ENCODE measurements at regions not wholly inside any gene's neighbourhood (a gene's known extent, or its start where the extent isn't known, plus 50 kb on each side); places are given as distances from the start of the nearest gene placed in this dataset.

DNA sequence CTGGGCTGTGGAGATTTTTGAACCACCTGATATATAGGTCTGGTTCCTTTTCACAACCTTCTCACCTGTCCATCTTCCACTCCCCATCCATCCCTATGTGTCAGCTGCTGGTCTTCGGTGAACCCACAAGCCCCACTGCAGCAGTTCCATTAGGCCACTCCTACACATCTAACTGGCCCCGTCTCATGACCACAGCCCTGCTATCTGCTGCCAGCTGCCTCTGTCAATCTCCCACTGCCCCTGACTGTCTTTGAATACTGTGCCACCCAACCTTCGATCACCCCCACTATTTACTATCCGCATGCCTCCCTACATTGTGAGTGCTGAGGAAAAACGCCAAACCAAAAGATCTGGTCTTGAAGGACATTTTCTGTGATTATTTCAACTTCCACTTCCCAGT lies 795.4 kb downstream of the IGSF11 start:
- no peak overlapping the region for H2AFZ ChIP-seq (ENCODE audit: low read depth, low read length)
- H3K4me1 ChIP-seq (replicated peaks in 1 of 2; ENCODE audit: control insufficient read depth in 2 of 2, insufficient read depth in 2 of 2, low read length in 2 of 2), result no peaks in the 10 kb centered on the region
- WGBS (ENCODE audit: insufficient coverage, low coverage, missing lambda C conversion rate), result 0% methylated on average over 2 of the region's 5 CpGs
- no peaks in the 10 kb centered on the region for H3K79me2 ChIP-seq (ENCODE audit: control insufficient read depth, insufficient read depth, low read length)
- H3K27ac ChIP-seq (ENCODE audit: extremely low read depth, low read depth, low read length), result no peak overlapping the region
- POLR2A ChIA-PET, result no interaction called here
- no peaks in the 10 kb centered on the region for H3K9me3 ChIP-seq (replicated peaks; ENCODE audit: control insufficient read depth, insufficient read depth, low read depth, low read length)
- CTCF ChIA-PET (ENCODE audit: low intra/inter-chr PET ratio), result no interaction called here
- H3K9ac ChIP-seq (ENCODE audit: insufficient read depth in 1 of 2, low read depth in 2 of 2, low read length in 2 of 2), result no peak overlapping the region
- no TSS peak for BruUV-seq (replicated peaks)
- ATAC-seq (no peak), DNase-seq (ENCODE audit: extremely low read depth in 1 of 4, low spot score in 3 of 4) (no peak), FAIRE-seq (no peak)
- H3K36me3 ChIP-seq (ENCODE audit: control insufficient read depth, insufficient read depth, low read length), result no peaks in the 10 kb centered on the region
- H3K27me3 ChIP-seq (ENCODE audit: control insufficient read depth in 2 of 2, insufficient read depth in 2 of 2, low read length in 2 of 2), result no peaks in the 10 kb centered on the region
- intact Hi-C loops (cut with micrococcal nuclease), result no loop called here
- H4K20me1 ChIP-seq (replicated peaks; ENCODE audit: control insufficient read depth, insufficient read depth, low read length), result no peaks in the 10 kb centered on the region
- H3K4me2 ChIP-seq (ENCODE audit: insufficient read depth, low read length), result no peak overlapping the region
- H3K4me3 ChIP-seq, result no peak overlapping the region
- no peaks in the 10 kb centered on the region for H3K9me1 ChIP-seq (ENCODE audit: control insufficient read depth, insufficient read depth, low read length)
- in situ Hi-C loops (cut with MboI), result no loop called here
- no peak for TF ChIP-seq ZFPM2 (CRISPR knock-in tag; IDR thresholded peaks at IDR 0.05)
- no peak for TF ChIP-seq RBM22 (IDR thresholded peaks at IDR 0.05; ENCODE audit: low read depth, low read length, poor library complexity, severe bottlenecking)

DNA sequence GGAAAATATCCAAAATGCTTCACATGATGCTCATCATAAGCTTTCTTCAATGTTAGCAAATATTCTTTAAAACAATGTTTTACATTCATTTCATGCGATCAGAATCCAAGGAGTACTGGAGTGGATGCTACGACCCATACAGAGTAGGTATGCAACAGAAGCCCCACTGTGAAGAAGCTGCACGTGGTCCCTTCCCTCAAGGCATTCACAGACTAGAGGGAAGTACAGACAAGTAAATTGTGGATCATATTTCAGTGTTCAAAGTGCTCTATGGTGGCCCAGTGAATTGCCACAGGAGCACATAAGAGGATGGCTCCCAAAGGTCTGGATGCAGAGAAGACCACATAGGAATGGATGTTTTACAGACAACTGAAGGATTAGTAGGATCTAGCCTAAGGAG lies 789.9 kb downstream of the IGSF11 start:
- POLR2A ChIA-PET, result no interaction called here
- Histone ChIP-seq H4K20me1 (replicated peaks; ENCODE audit: control insufficient read depth, insufficient read depth, low read length) (no peaks in the 10 kb centered on the region), H3K9ac (ENCODE audit: insufficient read depth in 1 of 2, low read depth in 2 of 2, low read length in 2 of 2) (no peak overlapping the region), H3K4me2 (ENCODE audit: insufficient read depth, low read length) (no peak overlapping the region), H3K9me1 (ENCODE audit: control insufficient read depth, insufficient read depth, low read length) (no peaks in the 10 kb centered on the region), H2AFZ (ENCODE audit: low read depth, low read length) (no peak overlapping the region), H3K79me2 (ENCODE audit: control insufficient read depth, insufficient read depth, low read length) (no peaks in the 10 kb centered on the region), H3K4me3 (no peak overlapping the region), H3K9me3 (replicated peaks; ENCODE audit: control insufficient read depth, insufficient read depth, low read depth, low read length) (no peaks in the 10 kb centered on the region), H3K36me3 (ENCODE audit: control insufficient read depth, insufficient read depth, low read length) (no peaks in the 10 kb centered on the region), H3K27me3 (ENCODE audit: control insufficient read depth in 2 of 2, insufficient read depth in 2 of 2, low read length in 2 of 2) (no peaks in the 10 kb centered on the region), H3K27ac (ENCODE audit: extremely low read depth, low read depth, low read length) (no peak overlapping the region), H3K4me1 (replicated peaks in 1 of 2; ENCODE audit: control insufficient read depth in 2 of 2, insufficient read depth in 2 of 2, low read length in 2 of 2) (no peaks in the 10 kb centered on the region)
- ATAC-seq (no peak), DNase-seq (ENCODE audit: extremely low read depth in 1 of 4, low spot score in 3 of 4) (no peak), FAIRE-seq (no peak)
- BruUV-seq (replicated peaks), result no TSS peak
- intact Hi-C loops (cut with micrococcal nuclease), result no loop called here
- CTCF ChIA-PET (ENCODE audit: low intra/inter-chr PET ratio), result no interaction called here
- 0% methylated on average over 3 of the region's 3 CpGs for WGBS (ENCODE audit: insufficient coverage, low coverage, missing lambda C conversion rate)
- in situ Hi-C loops (cut with MboI), result no loop called here
- TF ChIP-seq, protein P1, sequence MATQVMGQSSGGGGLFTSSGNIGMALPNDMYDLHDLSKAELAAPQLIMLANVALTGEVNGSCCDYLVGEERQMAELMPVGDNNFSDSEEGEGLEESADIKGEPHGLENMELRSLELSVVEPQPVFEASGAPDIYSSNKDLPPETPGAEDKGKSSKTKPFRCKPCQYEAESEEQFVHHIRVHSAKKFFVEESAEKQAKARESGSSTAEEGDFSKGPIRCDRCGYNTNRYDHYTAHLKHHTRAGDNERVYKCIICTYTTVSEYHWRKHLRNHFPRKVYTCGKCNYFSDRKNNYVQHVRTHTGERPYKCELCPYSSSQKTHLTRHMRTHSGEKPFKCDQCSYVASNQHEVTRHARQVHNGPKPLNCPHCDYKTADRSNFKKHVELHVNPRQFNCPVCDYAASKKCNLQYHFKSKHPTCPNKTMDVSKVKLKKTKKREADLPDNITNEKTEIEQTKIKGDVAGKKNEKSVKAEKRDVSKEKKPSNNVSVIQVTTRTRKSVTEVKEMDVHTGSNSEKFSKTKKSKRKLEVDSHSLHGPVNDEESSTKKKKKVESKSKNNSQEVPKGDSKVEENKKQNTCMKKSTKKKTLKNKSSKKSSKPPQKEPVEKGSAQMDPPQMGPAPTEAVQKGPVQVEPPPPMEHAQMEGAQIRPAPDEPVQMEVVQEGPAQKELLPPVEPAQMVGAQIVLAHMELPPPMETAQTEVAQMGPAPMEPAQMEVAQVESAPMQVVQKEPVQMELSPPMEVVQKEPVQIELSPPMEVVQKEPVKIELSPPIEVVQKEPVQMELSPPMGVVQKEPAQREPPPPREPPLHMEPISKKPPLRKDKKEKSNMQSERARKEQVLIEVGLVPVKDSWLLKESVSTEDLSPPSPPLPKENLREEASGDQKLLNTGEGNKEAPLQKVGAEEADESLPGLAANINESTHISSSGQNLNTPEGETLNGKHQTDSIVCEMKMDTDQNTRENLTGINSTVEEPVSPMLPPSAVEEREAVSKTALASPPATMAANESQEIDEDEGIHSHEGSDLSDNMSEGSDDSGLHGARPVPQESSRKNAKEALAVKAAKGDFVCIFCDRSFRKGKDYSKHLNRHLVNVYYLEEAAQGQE (IDR thresholded peaks at IDR 0.05; ENCODE audit: borderline replicate concordance), result no peak
- TF ChIP-seq, protein P1 (CRISPR knock-in tag; IDR thresholded peaks at IDR 0.05; ENCODE audit: low read depth), result no peak
- TF ChIP-seq RAD21 (CRISPR knock-in tag; conservative IDR thresholded peaks at IDR 0.05 in 1 of 2, IDR thresholded peaks at IDR 0.05 in 1 of 2), result no peak
- TF ChIP-seq NFATC3 (IDR thresholded peaks at IDR 0.05), result no peak
- TF ChIP-seq CHCHD3 (CRISPR knock-in tag; IDR thresholded peaks at IDR 0.05), result no peak
- no peak for TF ChIP-seq CBX8 (IDR thresholded peaks at IDR 0.05; ENCODE audit: borderline replicate concordance, extremely low read depth, low read depth, low read length, poor library complexity, severe bottlenecking)
- no peak for TF ChIP-seq TAF7 (tag; IDR thresholded peaks at IDR 0.05)
- TF ChIP-seq POLR3G (IDR thresholded peaks at IDR 0.05; ENCODE audit: extremely low read depth, insufficient read length, insufficient replicate concordance), result no peak

Data from K562 (cell line).